ENCODE measurements at regions not wholly inside any gene's neighbourhood (a gene's known extent, or its start where the extent isn't known, plus 50 kb on each side); places are given as distances from the start of the nearest gene placed in this dataset.
"Not testable (repeated sequence)": the region's sequence is repeated elsewhere in the genome, so short reads cannot be mapped to it uniquely, and the experiment has no call there.

GRCh38 chr1:100799954-100800612, 80.5 kb downstream of the VCAM1 start:
- Histone ChIP-seq H3K4me1 (ENCODE audit: control insufficient read depth, extremely low read depth, insufficient read depth, low read length) (peaks cover 23% of the 10 kb centered on the region), H4K20me1 (replicated peaks; ENCODE audit: control insufficient read depth, extremely low read depth, insufficient read depth, low read length) (no peaks in the 10 kb centered on the region), H3K9me1 (replicated peaks; ENCODE audit: control insufficient read depth, extremely low read depth, insufficient read depth, low read length) (no peaks in the 10 kb centered on the region), H3K79me2 (ENCODE audit: control insufficient read depth, insufficient read depth, low read length) (no peaks in the 10 kb centered on the region), H3K9ac (replicated peaks; ENCODE audit: extremely low read depth, insufficient read depth, low read length) (peak overlapping the region; percentile 50), H3K36me3 (ENCODE audit: control insufficient read depth in 2 of 2, extremely low read depth in 1 of 2, insufficient read depth in 2 of 2, low read length in 2 of 2) (no peaks in the 10 kb centered on the region), H3K9me3 (replicated peaks; ENCODE audit: control insufficient read depth, insufficient read depth, low read length) (no peaks in the 10 kb centered on the region), H3K27ac (ENCODE audit: insufficient read depth, low read depth, low read length) (peak overlapping the region; percentile 92), H3K4me2 (ENCODE audit: insufficient read depth, low read length) (peak overlapping the region; percentile 19), H3K27me3 (ENCODE audit: control insufficient read depth in 2 of 2, insufficient read depth in 2 of 2, low read length in 2 of 2) (no peaks in the 10 kb centered on the region), H2AFZ (ENCODE audit: low read depth, low read length) (peak overlapping the region; percentile 30), H3K4me3 (replicated peaks in 1 of 3; ENCODE audit: insufficient read depth in 1 of 3, low read depth in 1 of 3, low read length in 3 of 3) (no peak overlapping the region)
- BruUV-seq (replicated peaks), result no TSS peak
- dilution Hi-C loops (cut with MboI; ENCODE audit: extremely low pct_ligation_motif_present, low sequenced_read_pairs) (no loop called here), intact Hi-C loops (cut with micrococcal nuclease) (loop anchor here (1.0 kb wide), 2 partner anchors 30 to 203 kb away; no protein-coding TSS in a partner anchor)
- ChIA-PET CTCF (interaction anchor here (0.7 to 1.5 kb wide), 6 partner anchors 9 to 341 kb away, joined by 3 read pairs; no protein-coding TSS in a partner anchor), POLR2A (no interaction called here)
- DNase-seq (ENCODE audit: low read depth, low spot score) (no peak), FAIRE-seq (peak; percentile 62)
- no peak for TF ChIP-seq MYC (IDR thresholded peaks at IDR 0.05; ENCODE audit: low read depth, low read length)
- TF ChIP-seq POLR2A (IDR thresholded peaks at IDR 0.05; ENCODE audit: low read depth, low read length), result no peak
- TF ChIP-seq CTCF (IDR thresholded peaks at IDR 0.05; ENCODE audit: extremely low read depth in 1 of 2, insufficient read depth in 1 of 2, low read depth in 1 of 2, low read length in 2 of 2), result no peak
- no peak for TF ChIP-seq GATA2 (IDR thresholded peaks at IDR 0.05; ENCODE audit: insufficient read depth, insufficient read length, low read depth, low read length)
- TF ChIP-seq MAX (IDR thresholded peaks at IDR 0.05; ENCODE audit: insufficient read depth, insufficient read length), result no peak
- no peak for TF ChIP-seq EZH2 (IDR thresholded peaks at IDR 0.05; ENCODE audit: borderline replicate concordance, low read depth, low read length, severe bottlenecking)
- no peak for TF ChIP-seq FOS (IDR thresholded peaks at IDR 0.05; ENCODE audit: borderline replicate concordance, insufficient read depth, low read length)
- TF ChIP-seq JUN (IDR thresholded peaks at IDR 0.05; ENCODE audit: borderline replicate concordance, insufficient read depth, insufficient read length, low read depth), result no peak
- TF ChIP-seq POLR2AphosphoS5 (IDR thresholded peaks at IDR 0.05; ENCODE audit: insufficient read depth, low read depth, low read length), result no peak

- H4K20me1 ChIP-seq (replicated peaks; ENCODE audit: control insufficient read depth, extremely low read depth, insufficient read depth, low read length); FAIRE-seq; CTCF ChIA-PET; intact Hi-C loops (cut with micrococcal nuclease); DNase-seq (ENCODE audit: low read depth, low spot score); BruUV-seq (replicated peaks); H3K36me3 ChIP-seq (ENCODE audit: control insufficient read depth in 2 of 2, extremely low read depth in 1 of 2, insufficient read depth in 2 of 2, low read length in 2 of 2); H3K9me3 ChIP-seq (replicated peaks; ENCODE audit: control insufficient read depth, insufficient read depth, low read length); H3K27ac ChIP-seq (ENCODE audit: insufficient read depth, low read depth, low read length); H3K9me1 ChIP-seq (replicated peaks; ENCODE audit: control insufficient read depth, extremely low read depth, insufficient read depth, low read length); dilution Hi-C loops (cut with MboI; ENCODE audit: extremely low pct_ligation_motif_present, low sequenced_read_pairs); H3K4me3 ChIP-seq (replicated peaks in 1 of 3; ENCODE audit: insufficient read depth in 1 of 3, low read depth in 1 of 3, low read length in 3 of 3); H3K79me2 ChIP-seq (ENCODE audit: control insufficient read depth, insufficient read depth, low read length); H3K27me3 ChIP-seq (ENCODE audit: control insufficient read depth in 2 of 2, insufficient read depth in 2 of 2, low read length in 2 of 2); POLR2A ChIA-PET; H2AFZ ChIP-seq (ENCODE audit: low read depth, low read length); H3K4me2 ChIP-seq (ENCODE audit: insufficient read depth, low read length); H3K9ac ChIP-seq (replicated peaks; ENCODE audit: extremely low read depth, insufficient read depth, low read length): not testable (repeated sequence)
- peaks cover 23% of the 10 kb centered on the region for H3K4me1 ChIP-seq (ENCODE audit: control insufficient read depth, extremely low read depth, insufficient read depth, low read length)
These were observed 81.7 kb downstream of the VCAM1 start for GRCh38 chr1:100801256-100801655.

DNA sequence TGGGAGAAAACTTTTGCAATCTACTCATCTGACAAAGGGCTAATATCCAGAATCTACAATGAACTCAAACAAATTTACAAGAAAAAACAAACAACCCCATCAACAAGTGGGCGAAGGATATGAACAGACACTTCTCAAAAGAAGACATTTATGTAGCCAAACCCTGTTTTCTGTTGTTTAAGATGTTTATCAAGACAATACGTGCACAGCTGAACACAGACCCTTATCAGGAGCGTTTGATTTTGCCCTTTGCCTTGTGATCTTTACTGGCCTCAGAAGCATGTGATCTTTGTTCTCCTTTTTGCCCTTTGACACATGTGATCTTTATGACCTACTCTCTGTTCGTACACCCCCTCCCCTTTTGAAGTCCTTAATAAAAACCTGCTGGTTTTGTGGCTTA, 83.7 kb downstream of the VCAM1 start:
- intact Hi-C loops (cut with micrococcal nuclease); POLR2A ChIA-PET; H3K9ac ChIP-seq (replicated peaks; ENCODE audit: extremely low read depth, insufficient read depth, low read length): not testable (repeated sequence)

More for the DNA sequence above, 83.7 kb downstream of the VCAM1 start:
- H3K4me3 ChIP-seq (replicated peaks in 1 of 3; ENCODE audit: insufficient read depth in 1 of 3, low read depth in 1 of 3, low read length in 3 of 3); BruUV-seq (replicated peaks); H3K9me3 ChIP-seq (replicated peaks; ENCODE audit: control insufficient read depth, insufficient read depth, low read length); H3K27ac ChIP-seq (ENCODE audit: insufficient read depth, low read depth, low read length); H3K79me2 ChIP-seq (ENCODE audit: control insufficient read depth, insufficient read depth, low read length); H3K36me3 ChIP-seq (ENCODE audit: control insufficient read depth in 2 of 2, extremely low read depth in 1 of 2, insufficient read depth in 2 of 2, low read length in 2 of 2); dilution Hi-C loops (cut with MboI; ENCODE audit: extremely low pct_ligation_motif_present, low sequenced_read_pairs); FAIRE-seq; H4K20me1 ChIP-seq (replicated peaks; ENCODE audit: control insufficient read depth, extremely low read depth, insufficient read depth, low read length); H2AFZ ChIP-seq (ENCODE audit: low read depth, low read length); DNase-seq (ENCODE audit: low read depth, low spot score); CTCF ChIA-PET; H3K27me3 ChIP-seq (ENCODE audit: control insufficient read depth in 2 of 2, insufficient read depth in 2 of 2, low read length in 2 of 2); H3K4me2 ChIP-seq (ENCODE audit: insufficient read depth, low read length); H3K9me1 ChIP-seq (replicated peaks; ENCODE audit: control insufficient read depth, extremely low read depth, insufficient read depth, low read length): not testable (repeated sequence)
- peaks cover 23% of the 10 kb centered on the region for H3K4me1 ChIP-seq (ENCODE audit: control insufficient read depth, extremely low read depth, insufficient read depth, low read length)

Data from endothelial cell of umbilical vein (primary cell).